K562 (cell line): ENCODE measurements at regions not wholly inside any gene's neighbourhood (a gene's known extent, or its start where the extent isn't known, plus 50 kb on each side); places are given as distances from the start of the nearest gene placed in this dataset.

Experiments
- ARNT ChIP-seq, 2 experiments: fragments of 450-650 bp; IDR thresholded peaks; 2 replicates each; pipeline ENCODE4 v1.6.1; 2016; ENCODE audit warnings: mild to moderate bottlenecking in 1 of 2
- CTCF ChIP-seq, 3 experiments: IDR thresholded peaks in 2 of 3; conservative IDR thresholded peaks in 1 of 3; 2 replicates each; pipeline ENCODE4 v1.5.1; 2011 to 2012; ENCODE audit warnings: low read length in 3 of 3, mild to moderate bottlenecking in 3 of 3, control low read depth in 2 of 3, improper control_type of control experiment in 1 of 3, inconsistent platforms in 1 of 3, low read depth in 1 of 3, mixed read lengths in 1 of 3, moderate library complexity in 1 of 3; ENCODE audit not compliant: insufficient read depth in 2 of 3
- EP300 ChIP-seq: IDR thresholded peaks from 2 replicates; pipeline ENCODE4 v1.6.1; 2012; ENCODE audit warnings: low read length, improper control_type of control experiment
- FOXM1 ChIP-seq, 2 experiments: fragments of 450-650 bp in 1 of 2; sonication (generic) in 1 of 2; formaldehyde crosslinking in 1 of 2; IDR thresholded peaks; 2 replicates each; pipeline versions ENCODE4 v1.6.1 to v1.9.0; 2017 to 2022; ENCODE audit warnings: low read depth in 2 of 2, mild to moderate bottlenecking in 2 of 2, missing genetic modification reagents in 1 of 2, moderate library complexity in 1 of 2
- MTA3 ChIP-seq: fragments of 450-650 bp; formaldehyde crosslinking; IDR thresholded peaks from 2 replicates; pipeline ENCODE4 v1.6.1; 2017; ENCODE audit warnings: mild to moderate bottlenecking, borderline replicate concordance
- NRF1 ChIP-seq, 2 experiments: fragments of 450-650 bp; IDR thresholded peaks in 1 of 2; conservative IDR thresholded peaks in 1 of 2; 2 replicates each; pipeline ENCODE4 v1.6.1; 2014; ENCODE audit warnings: mild to moderate bottlenecking in 2 of 2
- POLR2A ChIP-seq: fragments of 450-650 bp; conservative IDR thresholded peaks from 2 replicates; pipeline ENCODE4 v1.6.1; 2016
- POLR2AphosphoS5 ChIP-seq: IDR thresholded peaks from 2 replicates; pipeline ENCODE4 v1.6.1; 2011; ENCODE audit warnings: mild to moderate bottlenecking, low read depth, low read length, moderate library complexity; ENCODE audit not compliant: control insufficient read depth, insufficient read depth
- SOX6 ChIP-seq: fragments of 450-650 bp; IDR thresholded peaks from 2 replicates; pipeline ENCODE4 v1.6.1; 2014; ENCODE audit warnings: mild to moderate bottlenecking
- TBL1XR1 ChIP-seq, 2 experiments: IDR thresholded peaks; 2 replicates each; pipeline ENCODE4 v1.6.1; 2012; ENCODE audit warnings: improper control_type of control experiment in 2 of 2, low read length in 2 of 2, mild to moderate bottlenecking in 1 of 2
- ZNF212 ChIP-seq: fragments of 450-650 bp; formaldehyde crosslinking; IDR thresholded peaks from 2 replicates; pipeline ENCODE4 v1.4.0; 2020; ENCODE audit warnings: mild to moderate bottlenecking
- ZNF274 ChIP-seq: IDR thresholded peaks from 2 replicates; pipeline ENCODE4 v1.6.1; 2011; ENCODE audit warnings: low read depth, mild to moderate bottlenecking, low read length, moderate library complexity, borderline replicate concordance
- ZNF398 ChIP-seq: fragments of 250-450 bp; sonication (Bioruptor Pico); IDR thresholded peaks from 2 replicates; pipeline ENCODE4 v1.8.0; 2021; ENCODE audit warnings: moderate library complexity, mild to moderate bottlenecking, inconsistent platforms

- TF ChIP-seq EP300 = no peak
- TF ChIP-seq ZNF398 (CRISPR knock-in tag) = no peak
- TF ChIP-seq ZNF274 = no peak
- no peak for TF ChIP-seq ARNT (IDR thresholded peaks at IDR 0.05)
- TF ChIP-seq POLR2A = no peak
- TF ChIP-seq ZNF212 (CRISPR knock-in tag) = no peak
- TF ChIP-seq CTCF (IDR thresholded peaks at IDR 0.05 in 2 of 3, conservative IDR thresholded peaks at IDR 0.05 in 1 of 3; ENCODE audit: insufficient read depth in 2 of 3, low read depth in 1 of 3, low read length in 3 of 3) = no peak
- no peak for TF ChIP-seq NRF1 (conservative IDR thresholded peaks at IDR 0.05 in 1 of 2, IDR thresholded peaks at IDR 0.05 in 1 of 2)
- TF ChIP-seq POLR2AphosphoS5 = no peak
- TF ChIP-seq MTA3 = no peak
- no peak for TF ChIP-seq FOXM1 (IDR thresholded peaks at IDR 0.05; ENCODE audit: low read depth)
- TF ChIP-seq FOXM1 (CRISPR knock-in tag; IDR thresholded peaks at IDR 0.05; ENCODE audit: low read depth) = no peak
- TF ChIP-seq TBL1XR1 (IDR thresholded peaks at IDR 0.05; ENCODE audit: low read length in 2 of 2) = no peak
- TF ChIP-seq SOX6 = no peak
These were observed 85.3 kb upstream of the FLRT2 start for GRCh38 chr14:85444635-85445034.
